RPMI8226 (cell line): ENCODE measurements at regions not wholly inside any gene's neighbourhood (a gene's known extent, or its start where the extent isn't known, plus 50 kb on each side); places are given as distances from the start of the nearest gene placed in this dataset.

Experiments
- DNase-seq: peaks from one replicate; pipeline ENCODE4 v3.0.0-alpha.2; 2015

DNA sequence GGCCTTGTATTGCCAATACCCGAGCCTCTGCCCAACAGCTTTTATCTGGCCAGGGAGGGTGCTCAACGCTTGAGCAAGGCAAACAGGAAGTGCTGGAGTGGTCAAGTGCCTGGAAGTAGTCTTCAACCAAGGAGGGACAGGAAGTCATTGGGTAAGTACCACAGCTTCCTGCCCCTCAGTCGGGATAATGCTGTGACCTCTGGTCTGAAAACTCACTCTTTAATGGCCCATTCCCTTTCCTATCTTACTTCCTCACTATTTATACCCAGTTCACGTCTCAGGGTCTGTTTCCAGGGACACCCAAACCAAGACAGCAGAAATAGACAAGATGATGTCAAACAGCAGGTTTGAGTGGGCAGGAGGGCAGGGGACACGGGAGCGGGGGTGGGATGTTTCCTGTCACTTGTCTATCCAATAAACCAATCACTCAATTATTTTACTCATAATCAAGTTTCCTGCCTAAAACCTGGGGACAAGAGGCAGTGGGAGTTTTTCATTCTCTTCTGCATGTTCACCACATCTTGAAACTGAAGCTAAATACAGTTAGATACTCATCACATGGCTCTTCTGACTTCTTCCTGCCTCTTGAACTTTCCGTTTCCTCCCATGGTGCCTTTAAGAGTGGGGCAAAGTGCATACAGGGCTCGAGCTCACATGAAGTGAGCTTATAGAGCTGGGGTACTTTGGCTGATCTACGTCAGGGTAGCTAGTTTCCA, 68.9 kb upstream of the CAB39 start:
- no peak for DNase-seq

DNA sequence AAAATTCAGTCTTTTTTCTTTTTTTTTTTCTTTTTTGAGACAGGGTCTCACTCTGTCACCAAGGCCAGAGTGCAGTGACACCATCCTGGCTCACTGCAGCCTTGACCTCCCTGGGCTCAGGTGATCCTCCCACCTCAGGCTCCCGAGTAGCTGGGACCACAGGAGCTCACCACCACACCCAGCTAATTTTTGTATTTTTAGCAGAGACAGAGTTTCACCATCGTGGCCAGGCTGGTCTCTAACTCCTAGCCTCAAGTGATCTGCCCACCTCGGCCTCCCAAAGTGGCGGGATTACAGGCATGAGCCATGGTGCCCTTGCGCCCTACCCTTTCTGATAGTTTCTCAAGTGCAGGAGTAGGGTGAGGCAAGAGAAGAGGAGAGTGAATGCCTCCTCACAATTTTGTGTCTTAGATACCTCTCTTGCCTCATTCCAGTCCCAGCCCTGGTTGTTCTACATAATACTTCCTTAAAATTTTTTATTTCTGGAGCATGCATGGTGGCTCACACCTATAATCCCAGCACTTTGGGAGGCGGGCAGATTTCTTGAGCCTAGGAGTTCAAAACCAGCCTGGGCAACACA, 68.2 kb upstream of the CAB39 start:
- DNase-seq, result no peak

DNA sequence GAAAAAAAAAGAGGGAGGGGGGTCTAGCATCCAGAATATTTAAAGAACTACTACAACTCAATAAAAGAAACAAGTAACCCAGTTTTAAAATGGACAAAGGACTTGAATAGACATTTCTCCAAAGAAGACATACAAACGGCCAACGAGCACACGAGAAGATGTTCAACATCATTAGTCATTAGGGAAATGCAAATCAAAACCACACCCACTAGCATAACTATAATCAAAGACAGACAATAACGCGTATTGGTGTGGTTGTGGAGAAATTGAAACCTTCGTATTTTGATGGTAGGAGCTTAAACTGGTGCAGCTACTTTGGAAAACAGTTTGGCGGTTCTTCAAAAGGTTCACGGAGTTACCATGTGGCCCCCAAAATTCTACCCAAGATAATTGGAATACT, 64.3 kb upstream of the CAB39 start:
- no peak for DNase-seq

DNA sequence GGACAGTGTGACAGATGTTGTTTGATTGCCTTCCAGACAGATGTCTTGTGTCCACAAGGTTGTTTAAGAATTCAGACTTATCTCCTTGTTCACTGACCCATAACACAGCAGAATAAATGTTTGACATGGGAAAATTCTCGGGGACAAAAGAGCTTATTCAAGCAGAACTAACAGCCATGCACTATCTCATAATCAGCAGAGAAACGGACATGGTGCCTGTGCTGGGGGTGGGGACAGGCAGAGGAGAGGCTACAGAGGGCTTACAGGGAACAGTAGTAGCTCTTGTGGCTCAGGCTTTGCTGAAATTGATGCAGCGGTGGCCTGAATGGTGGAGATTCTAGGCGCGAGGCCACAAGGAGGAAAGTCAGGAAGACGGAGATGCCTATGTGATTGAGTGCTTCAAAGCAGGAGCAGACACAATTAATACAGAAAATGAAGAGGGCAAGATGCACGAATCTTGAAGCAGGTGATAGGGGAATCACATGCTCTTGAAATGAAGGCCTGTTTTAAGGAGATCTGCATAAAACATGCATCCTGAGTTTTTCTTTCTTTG, 62.0 kb upstream of the CAB39 start:
- no peak for DNase-seq

DNA sequence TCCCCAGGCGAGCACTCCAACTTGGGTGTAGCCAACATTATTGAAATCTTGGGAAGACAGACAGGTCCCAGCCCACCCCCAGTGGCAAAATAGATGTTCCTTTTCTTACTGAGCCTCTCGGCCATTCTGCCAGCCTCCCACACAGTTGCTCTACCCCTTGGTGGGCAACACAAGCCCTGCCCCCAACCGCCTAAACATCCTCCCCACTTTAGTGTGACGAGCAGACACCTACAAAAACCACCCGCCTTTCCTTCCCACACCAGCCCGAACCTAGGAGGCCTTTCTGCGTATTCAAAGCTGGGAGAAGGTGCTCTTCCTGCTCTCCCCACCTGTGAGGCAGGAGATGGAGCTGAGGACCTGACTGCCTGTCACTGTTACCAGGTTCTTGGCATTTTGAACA, 58.6 kb upstream of the CAB39 start:
- no peak for DNase-seq

DNA sequence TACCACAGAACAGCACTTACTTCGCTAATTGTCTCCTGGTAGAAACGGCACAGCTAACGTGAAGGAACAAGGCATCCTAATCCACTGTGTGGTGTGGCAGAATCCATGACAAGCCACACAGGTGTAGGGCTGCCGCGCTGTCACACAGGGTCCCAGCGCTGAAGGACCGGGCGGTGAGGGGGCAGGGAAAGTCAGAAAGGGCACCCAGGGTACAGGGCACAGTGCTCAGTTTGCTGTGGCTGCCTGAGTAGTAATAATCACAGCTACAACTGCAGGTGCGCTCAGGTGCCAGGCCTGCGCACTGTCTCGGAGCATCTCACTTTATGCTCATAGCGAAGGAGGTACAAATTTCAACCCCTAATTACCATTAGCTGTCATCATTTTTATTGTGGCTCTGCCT, 55.2 kb upstream of the CAB39 start:
- DNase-seq, result no peak

DNA sequence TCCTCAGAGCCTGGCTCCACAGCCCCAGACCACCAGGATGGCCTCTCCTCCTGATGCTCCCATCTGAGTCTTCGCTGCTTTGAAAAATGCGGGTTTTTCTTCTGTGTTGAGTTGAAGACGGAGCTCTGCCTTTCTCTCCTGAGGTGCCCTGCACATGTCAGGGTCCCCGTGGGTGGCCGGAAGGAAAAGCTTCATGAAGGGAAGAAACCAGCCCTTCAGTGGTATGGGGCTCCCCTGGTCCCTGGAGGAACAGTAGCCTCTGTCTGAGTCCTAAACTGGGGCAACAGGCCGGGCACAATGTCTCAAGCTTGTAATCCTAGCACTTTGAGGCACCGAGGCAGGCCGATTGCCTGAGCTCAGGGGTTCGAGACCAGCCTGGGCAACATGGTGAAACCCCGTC, 54.7 kb upstream of the CAB39 start:
- DNase-seq, result no peak

DNA sequence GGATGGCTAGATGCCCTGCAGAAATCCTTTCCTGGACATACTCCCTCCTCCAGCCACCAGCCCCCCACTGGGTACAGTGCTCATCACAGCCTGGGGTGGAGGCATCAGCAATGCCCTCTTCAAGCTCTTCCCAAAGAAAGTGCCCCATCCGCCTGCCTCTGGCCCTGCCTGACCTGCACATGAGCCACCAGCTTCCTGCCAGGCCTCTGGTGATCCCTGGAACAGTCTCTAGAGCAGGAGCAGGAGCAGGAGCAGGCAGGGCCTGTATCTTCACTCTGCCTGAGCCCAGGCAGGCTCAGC, 54.1 kb upstream of the CAB39 start:
- no peak for DNase-seq

DNA sequence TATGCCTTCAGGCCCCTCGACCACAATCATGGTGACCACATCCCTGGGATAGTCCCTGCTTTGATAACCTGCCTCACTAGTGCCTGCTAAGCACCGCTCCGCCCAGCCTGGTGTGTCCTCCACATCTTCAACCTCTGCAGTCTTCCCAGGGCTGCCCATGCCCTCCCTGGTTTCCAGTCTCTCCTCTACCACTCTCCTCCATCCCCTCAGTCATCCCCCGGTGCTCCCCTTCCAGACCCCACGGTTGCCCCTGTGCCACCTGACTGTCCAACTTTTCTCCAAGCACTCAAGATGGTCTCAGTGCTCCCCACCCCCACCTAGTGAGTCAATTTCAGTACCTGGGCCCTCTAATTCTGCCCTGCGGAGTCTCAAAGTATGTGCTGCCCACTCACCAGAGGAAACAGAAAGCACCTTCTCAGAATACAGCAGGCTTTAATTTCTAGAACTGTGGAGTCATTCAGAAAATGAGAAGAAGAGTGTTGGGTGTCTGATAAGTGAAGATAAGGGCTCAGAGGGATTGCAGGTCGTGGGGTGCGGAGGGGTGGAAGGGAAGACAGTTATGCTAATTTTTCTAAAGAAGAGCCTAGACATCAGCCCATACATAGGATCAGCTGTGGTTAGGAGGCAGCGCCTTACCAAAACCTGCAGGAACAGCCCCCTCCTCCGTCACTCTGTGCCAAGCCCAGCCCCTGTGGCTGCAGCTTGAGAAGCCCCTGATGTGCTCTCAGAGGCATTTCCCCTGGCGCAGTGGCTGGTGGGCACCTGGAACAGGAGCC, 53.6 kb upstream of the CAB39 start:
- DNase-seq, result no peak

DNA sequence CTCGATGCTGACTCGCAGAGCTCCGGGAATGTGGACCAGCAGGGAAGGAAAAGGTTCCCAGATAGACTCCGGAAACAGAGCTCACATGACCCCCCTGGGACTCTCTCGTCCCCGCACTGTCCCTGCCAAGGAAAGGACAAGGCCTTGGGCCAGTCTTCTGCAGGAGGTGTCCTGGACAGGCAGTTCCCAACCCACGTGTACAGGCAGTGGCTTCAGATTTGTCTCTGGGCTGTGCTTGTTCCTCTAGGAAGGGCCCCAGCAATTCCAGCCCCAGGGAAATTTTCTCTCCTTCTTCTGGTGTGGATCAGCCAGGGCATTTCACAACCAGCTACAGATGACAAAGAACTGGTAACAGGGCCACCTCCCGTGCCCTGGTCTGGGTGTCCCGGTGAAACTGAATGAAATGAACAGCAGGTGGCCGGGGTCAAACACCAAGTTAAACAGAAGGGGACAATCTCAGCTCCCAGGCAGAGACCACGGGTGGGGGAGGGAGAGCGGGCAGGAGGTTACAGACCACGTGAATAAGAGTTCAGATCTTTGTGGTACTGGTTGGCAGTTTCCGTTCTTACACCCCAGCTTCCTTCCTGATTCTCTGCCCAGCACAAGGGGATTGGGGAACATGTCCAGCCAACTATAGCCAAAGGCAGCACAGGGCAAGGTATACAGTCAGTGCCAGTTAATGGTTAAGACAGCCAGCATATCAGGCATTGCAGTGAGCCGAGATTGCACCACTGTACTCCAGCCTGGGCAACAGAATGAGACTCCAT, 52.2 kb upstream of the CAB39 start:
- DNase-seq, result no peak

DNA sequence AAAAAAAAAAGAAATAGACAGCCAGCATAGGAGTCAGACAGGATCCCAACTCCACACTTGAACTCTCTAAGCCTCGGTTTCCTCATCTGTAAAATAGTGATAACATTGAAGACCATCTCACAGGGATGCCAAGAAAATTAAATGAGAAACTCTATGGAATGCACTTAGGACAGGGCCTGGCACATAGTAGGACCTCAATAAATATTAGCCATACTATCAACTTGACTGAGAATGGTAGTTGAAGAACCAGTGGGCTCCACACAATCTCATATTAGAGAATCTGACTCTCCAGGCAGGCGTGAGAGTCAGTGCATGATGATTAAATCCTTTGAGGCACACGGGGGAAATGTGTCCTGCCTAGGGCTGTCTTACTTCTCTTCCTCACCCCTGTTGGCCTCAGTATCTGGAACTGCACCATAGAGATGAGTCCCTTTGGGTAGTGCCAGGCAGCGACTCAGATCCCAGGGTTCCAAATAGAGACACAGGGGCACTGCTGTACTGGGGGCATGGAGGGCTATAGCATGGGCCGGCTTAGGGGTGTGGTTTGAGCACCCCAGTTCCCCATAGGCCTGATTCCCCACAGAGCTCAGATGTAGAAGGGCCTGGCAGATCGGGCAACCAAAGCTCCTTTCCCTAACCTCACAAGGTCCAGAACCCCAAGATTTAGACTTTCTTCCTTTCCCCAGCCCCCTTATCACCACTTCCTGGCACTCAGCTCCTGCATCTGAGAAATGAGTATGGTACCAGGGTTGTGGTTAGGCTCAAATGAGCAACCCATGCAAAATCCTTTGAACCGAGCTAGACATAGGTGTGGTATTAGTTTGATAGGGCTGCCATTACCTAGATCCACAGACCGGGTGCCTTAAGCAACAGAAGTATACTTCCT, 51.3 kb upstream of the CAB39 start:
- peak; percentile 14 for DNase-seq
